Neuronal stem cell (in vitro differentiated cells): ENCODE measurements at regions not wholly inside any gene's neighbourhood (a gene's known extent, or its start where the extent isn't known, plus 50 kb on each side); places are given as distances from the start of the nearest gene placed in this dataset.
"Not testable (repeated sequence)": the region's sequence is repeated elsewhere in the genome, so short reads cannot be mapped to it uniquely, and the experiment has no call there.

ENCODE experiments used
- DNase-seq: peaks from one replicate; pipeline ENCODE4 v3.0.0-alpha.2; 2013; ENCODE audit warnings: low spot score
- H2AFZ ChIP-seq: one replicate; pipeline ENCODE4 v1.6.1; 2013; ENCODE audit warnings: mild to moderate bottlenecking, low read length, inconsistent platforms
- H2AK5ac ChIP-seq: 2 replicates; pipeline ENCODE4 v1.6.1; 2013; ENCODE audit warnings: low read depth, mild to moderate bottlenecking, inconsistent platforms, low read length, moderate library complexity, mixed read lengths
- H2BK120ac ChIP-seq: 2 replicates; pipeline ENCODE4 v1.6.1; 2013; ENCODE audit warnings: low read depth, mild to moderate bottlenecking, inconsistent platforms, low read length, moderate library complexity, mixed read lengths
- H2BK12ac ChIP-seq: one replicate; pipeline ENCODE4 v1.6.1; 2013; ENCODE audit warnings: low read length, inconsistent platforms
- H2BK15ac ChIP-seq: 2 replicates; pipeline ENCODE4 v1.6.1; 2013; ENCODE audit warnings: mild to moderate bottlenecking, low read length, inconsistent platforms, mixed read lengths
- H2BK5ac ChIP-seq: one replicate; pipeline ENCODE4 v1.6.1; 2013; ENCODE audit warnings: inconsistent platforms, mild to moderate bottlenecking, low read length, moderate library complexity
- H3K14ac ChIP-seq: one replicate; pipeline ENCODE4 v1.6.1; 2013; ENCODE audit warnings: low read length, inconsistent platforms
- H3K18ac ChIP-seq: 2 replicates; pipeline ENCODE4 v1.6.1; 2013; ENCODE audit warnings: low read length, inconsistent platforms
- H3K23ac ChIP-seq: 2 replicates; pipeline ENCODE4 v1.6.1; 2013; ENCODE audit warnings: low read depth, mild to moderate bottlenecking, mixed read lengths, low read length, inconsistent platforms; ENCODE audit not compliant: poor library complexity
- H3K27ac ChIP-seq: replicated peaks from 3 replicates; pipeline ENCODE4 v1.5.1; 2013; ENCODE audit warnings: low read length, inconsistent platforms
- H3K27me3 ChIP-seq, 3 experiments: 2 replicates each; pipeline ENCODE4 v1.6.1; 2013; ENCODE audit warnings: low read length in 3 of 3, mild to moderate bottlenecking in 2 of 3, inconsistent platforms in 1 of 3, low read depth in 1 of 3, mixed read lengths in 1 of 3, moderate library complexity in 1 of 3; ENCODE audit not compliant: control insufficient read depth in 3 of 3, insufficient read depth in 3 of 3
- H3K36me3 ChIP-seq, 2 donors: replicated peaks in 1 of 2; 2 replicates each; pipeline ENCODE4 v1.6.1; 2013; ENCODE audit warnings: low read length in 2 of 2; ENCODE audit not compliant: control insufficient read depth in 2 of 2, insufficient read depth in 2 of 2
- H3K4ac ChIP-seq: 2 replicates; pipeline ENCODE4 v1.6.1; 2013; ENCODE audit warnings: inconsistent platforms, mild to moderate bottlenecking, low read length, moderate library complexity
- H3K4me1 ChIP-seq, 2 donors: 1 replicate in 1 of 2; 2 replicates in 1 of 2; pipeline ENCODE4 v1.6.1; 2013; ENCODE audit warnings: low read length in 2 of 2, low read depth in 1 of 2; ENCODE audit not compliant: control insufficient read depth in 2 of 2, insufficient read depth in 1 of 2
- H3K4me2 ChIP-seq: one replicate; pipeline ENCODE4 v1.6.1; 2013; ENCODE audit warnings: mild to moderate bottlenecking, low read length, inconsistent platforms; ENCODE audit not compliant: insufficient read depth, poor library complexity, severe bottlenecking
- H3K4me3 ChIP-seq, 2 donors: 2 replicates each; pipeline ENCODE4 v1.5.1; 2013; ENCODE audit warnings: low read length in 2 of 2, mild to moderate bottlenecking in 2 of 2, inconsistent platforms in 1 of 2, moderate library complexity in 1 of 2
- H3K79me1 ChIP-seq: one replicate; pipeline ENCODE4 v1.6.1; 2013; ENCODE audit warnings: low read depth, mild to moderate bottlenecking, inconsistent platforms, low read length, moderate library complexity
- H3K9ac ChIP-seq: one replicate; pipeline ENCODE4 v1.6.1; 2013; ENCODE audit warnings: mild to moderate bottlenecking, low read depth, low read length, inconsistent platforms; ENCODE audit not compliant: poor library complexity
- H3K9me3 ChIP-seq, 2 donors: replicated peaks in 1 of 2; 2 replicates each; pipeline versions ENCODE3 to v1.6.1; 2013; ENCODE audit warnings: low read length in 2 of 2, mild to moderate bottlenecking in 2 of 2, inconsistent platforms in 1 of 2, low read depth in 1 of 2, mixed read lengths in 1 of 2, moderate library complexity in 1 of 2; ENCODE audit not compliant: control insufficient read depth in 2 of 2, insufficient read depth in 1 of 2
- H4K8ac ChIP-seq: one replicate; pipeline ENCODE4 v1.6.1; 2013; ENCODE audit warnings: low read depth, mild to moderate bottlenecking, inconsistent platforms, low read length, moderate library complexity
- H4K91ac ChIP-seq: one replicate; pipeline ENCODE4 v1.6.1; 2013; ENCODE audit warnings: low read length, low read depth, mild to moderate bottlenecking, inconsistent platforms; ENCODE audit not compliant: poor library complexity
- WGBS, 2 donors: extraction: QIAGEN DNeasy Blood & Tissue Kit; methylation state at CpG; one replicate each; pipeline ENCODE4 v1.1.7; 2013; ENCODE audit warnings: missing lambda C conversion rate in 2 of 2, mixed read lengths in 1 of 2; ENCODE audit not compliant: insufficient read length in 2 of 2, insufficient replicate concordance in 1 of 2; ENCODE audit errors: extremely low coverage in 2 of 2; 5-methylcytosine and 5-hydroxymethylcytosine counted together

DNA sequence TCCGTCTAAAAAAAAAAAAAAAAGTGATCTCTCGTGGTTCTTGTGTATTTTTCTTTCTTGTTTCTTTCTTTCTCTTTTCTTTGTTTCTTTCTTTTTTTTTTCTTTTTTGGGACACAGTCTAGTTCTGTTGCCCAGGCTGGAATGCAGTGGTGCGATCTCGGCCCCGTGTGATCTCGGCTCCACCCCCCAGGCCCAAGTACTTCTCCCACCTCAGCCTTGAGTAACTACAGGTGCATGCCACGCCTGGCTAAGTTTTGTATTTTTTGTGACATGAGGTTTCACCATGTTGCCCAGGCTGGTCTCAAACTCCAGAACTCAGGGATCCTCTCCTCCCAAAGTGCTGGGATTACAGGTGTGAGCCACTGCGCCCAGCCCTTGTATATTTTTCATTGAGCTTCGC, 91.4 kb downstream of the TMEM237 start:
- no peak overlapping the region for H2BK12ac ChIP-seq
- no peak overlapping the region for H3K4ac ChIP-seq
- no peak overlapping the region for H3K27ac ChIP-seq
- no peak overlapping the region for H3K14ac ChIP-seq
- H3K23ac ChIP-seq = no peak overlapping the region
- H2BK120ac ChIP-seq = no peak overlapping the region
- H3K4me2 ChIP-seq = no peak overlapping the region
- no peaks in the 10 kb centered on the region for H3K36me3 ChIP-seq
- H3K18ac ChIP-seq = no peak overlapping the region
- no peaks in the 10 kb centered on the region for H3K79me1 ChIP-seq
- H3K9ac ChIP-seq = no peak overlapping the region
- no CpG with 5 or more reads among the region's 9 CpGs for WGBS, 2 donors
- H4K91ac ChIP-seq = no peak overlapping the region
- no peak overlapping the region for H3K4me3 ChIP-seq
- H2AK5ac ChIP-seq = no peak overlapping the region
- no peak overlapping the region for H2BK5ac ChIP-seq
- H4K8ac ChIP-seq = no peak overlapping the region
- DNase-seq = no peak
- H3K27me3 ChIP-seq = no peaks in the 10 kb centered on the region
- no peak overlapping the region for H2BK15ac ChIP-seq
- no peak overlapping the region for H2AFZ ChIP-seq
- H3K4me1 ChIP-seq = no peaks in the 10 kb centered on the region
- no peaks in the 10 kb centered on the region for H3K9me3 ChIP-seq

- Histone ChIP-seq H2AK5ac (no peak overlapping the region), H4K8ac (no peak overlapping the region), H4K91ac (no peak overlapping the region), H2AFZ (no peak overlapping the region), H2BK15ac (no peak overlapping the region), H3K4me1 (no peaks in the 10 kb centered on the region), H3K9ac (no peak overlapping the region), H3K27me3 (no peaks in the 10 kb centered on the region), H2BK12ac (no peak overlapping the region), H3K4ac (no peak overlapping the region), H3K18ac (no peak overlapping the region), H3K14ac (no peak overlapping the region), H3K36me3 (no peaks in the 10 kb centered on the region), H3K27ac (no peak overlapping the region), H3K23ac (no peak overlapping the region), H3K4me3 (no peak overlapping the region), H3K79me1 (no peaks in the 10 kb centered on the region), H3K9me3 (no peaks in the 10 kb centered on the region), H3K4me2 (no peak overlapping the region), H2BK120ac (no peak overlapping the region), H2BK5ac (no peak overlapping the region)
- WGBS, 2 donors = no CpG with 5 or more reads among the region's 3 CpGs
- no peak for DNase-seq
Measured at GRCh38 chr2:201546576-201546975, 95.0 kb downstream of the STRADB start.

DNA sequence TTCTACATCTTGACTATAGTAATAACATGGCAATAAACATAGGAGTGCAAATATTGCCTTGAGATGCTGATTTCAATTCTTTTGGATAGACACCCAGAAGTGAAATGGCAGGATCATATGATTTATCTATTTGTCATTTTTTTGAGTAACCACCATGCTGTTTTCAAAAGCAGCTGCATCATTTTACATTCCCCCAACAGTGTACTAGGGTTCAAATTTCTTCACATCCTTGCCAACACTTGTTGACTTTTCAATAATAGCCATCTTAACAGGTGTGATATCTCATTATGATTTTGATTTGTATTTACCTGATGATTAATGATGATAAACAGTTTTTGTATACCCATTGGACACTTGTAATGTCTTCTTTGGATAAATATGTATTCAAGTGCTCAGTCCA, 90.8 kb downstream of the STRADB start:
- Histone ChIP-seq H2BK15ac (no peak overlapping the region), H3K27ac (no peak overlapping the region), H3K79me1 (no peaks in the 10 kb centered on the region), H3K9me3 (no peaks in the 10 kb centered on the region), H3K4ac (no peak overlapping the region), H2AK5ac (no peak overlapping the region), H3K4me3 (no peak overlapping the region), H3K4me1 (no peaks in the 10 kb centered on the region), H3K18ac (no peak overlapping the region), H2AFZ (no peak overlapping the region), H3K4me2 (no peak overlapping the region), H2BK5ac (no peak overlapping the region), H3K14ac (no peak overlapping the region), H4K91ac (no peak overlapping the region), H3K9ac (no peak overlapping the region), H3K27me3 (no peaks in the 10 kb centered on the region), H4K8ac (no peak overlapping the region), H2BK12ac (no peak overlapping the region), H2BK120ac (no peak overlapping the region), H3K23ac (no peak overlapping the region), H3K36me3 (no peaks in the 10 kb centered on the region)
- no peak for DNase-seq

GRCh38 chr2:201539271-201539670, 87.7 kb downstream of the STRADB start:
- not testable (repeated sequence) for H3K9ac ChIP-seq, H4K91ac ChIP-seq, H2BK15ac ChIP-seq, H2BK12ac ChIP-seq, H3K18ac ChIP-seq, H3K27ac ChIP-seq, H2BK5ac ChIP-seq, H3K4me1 ChIP-seq, H3K36me3 ChIP-seq, H3K4me2 ChIP-seq, DNase-seq, H2AFZ ChIP-seq, H3K4ac ChIP-seq, H3K23ac ChIP-seq, H3K79me1 ChIP-seq, H3K14ac ChIP-seq, H2BK120ac ChIP-seq, H3K4me3 ChIP-seq, H4K8ac ChIP-seq, H3K9me3 ChIP-seq, H2AK5ac ChIP-seq, H3K27me3 ChIP-seq
- no CpG with 5 or more reads among the region's 3 CpGs for WGBS, 2 donors
